Brain microvascular endothelial cell (primary cell): ENCODE measurements at regions not wholly inside any gene's neighbourhood (a gene's known extent, or its start where the extent isn't known, plus 50 kb on each side); places are given as distances from the start of the nearest gene placed in this dataset.

Source experiments
- DNase-seq: peaks from one replicate; pipeline ENCODE4 v3.0.0-alpha.2; 2020
- H3K27ac ChIP-seq: fragments of 250-450 bp; sonication (Bioruptor Pico); 2 replicates; pipeline ENCODE4 v1.5.1; 2020; ENCODE audit warnings: mild to moderate bottlenecking, moderate library complexity
- H3K27me3 ChIP-seq: fragments of 250-450 bp; sonication (Bioruptor Pico); replicated peaks from 2 replicates; pipeline ENCODE4 v1.5.1; 2020; ENCODE audit warnings: mild to moderate bottlenecking
- H3K36me3 ChIP-seq: fragments of 250-450 bp; sonication (Bioruptor Pico); replicated peaks from 2 replicates; pipeline ENCODE4 v1.5.1; 2020; ENCODE audit warnings: mild to moderate bottlenecking
- H3K4me3 ChIP-seq: 2 replicates; pipeline ENCODE4 v1.5.1; 2011; ENCODE audit warnings: low read depth, mild to moderate bottlenecking, control low read depth, low read length, moderate library complexity
- CTCF ChIP-seq: IDR thresholded peaks from 2 replicates; pipeline ENCODE4 v1.5.1; 2011; ENCODE audit warnings: low read depth, mild to moderate bottlenecking, moderate library complexity, low read length, control low read depth, inconsistent platforms; ENCODE audit errors: missing control alignments
- in situ Hi-C: cut with HindIII; loops from 2 replicates; pipeline ENCODE4 v1.10.0; 2017; ENCODE audit warnings: low sequenced_read_pairs, low pct_ligation_motif_present

GRCh38 chr1:199639453-199639852 lies 388.1 kb upstream of the NR5A2 start:
- no peaks in the 10 kb centered on the region for H3K36me3 ChIP-seq
- H3K27me3 ChIP-seq, result no peaks in the 10 kb centered on the region
- no peak for DNase-seq
- H3K4me3 ChIP-seq, result no peak overlapping the region
- in situ Hi-C loops, result no loop called here
- no peak overlapping the region for H3K27ac ChIP-seq
- no peak for TF ChIP-seq CTCF

- no peak for TF ChIP-seq CTCF
- in situ Hi-C loops, result no loop called here
These were observed 386.0 kb upstream of the NR5A2 start for GRCh38 chr1:199641531-199641930.

GRCh38 chr1:199644912-199645311 lies 382.6 kb upstream of the NR5A2 start:
- no peak for TF ChIP-seq CTCF
- no peak for DNase-seq
- Histone ChIP-seq H3K4me3 (no peak overlapping the region), H3K36me3 (no peaks in the 10 kb centered on the region), H3K27me3 (no peaks in the 10 kb centered on the region), H3K27ac (no peak overlapping the region)
- in situ Hi-C loops, result no loop called here

More at GRCh38 chr1:199641531-199641930, 386.0 kb upstream of the NR5A2 start:
- no peak for DNase-seq
- no peaks in the 10 kb centered on the region for H3K36me3 ChIP-seq
- H3K27me3 ChIP-seq, result no peaks in the 10 kb centered on the region
- H3K4me3 ChIP-seq, result no peak overlapping the region
- no peak overlapping the region for H3K27ac ChIP-seq

- TF ChIP-seq CTCF, result no peak
- no peaks in the 10 kb centered on the region for H3K27me3 ChIP-seq
- in situ Hi-C loops, result no loop called here
- H3K4me3 ChIP-seq, result no peak overlapping the region
- no peak for DNase-seq
- H3K27ac ChIP-seq, result no peak overlapping the region
- no peaks in the 10 kb centered on the region for H3K36me3 ChIP-seq
These were observed 380.7 kb upstream of the NR5A2 start for GRCh38 chr1:199646761-199647160.

GRCh38 chr1:199657449-199657848 lies 370.1 kb upstream of the NR5A2 start:
- Histone ChIP-seq H3K4me3 (no peak overlapping the region), H3K27me3 (no peaks in the 10 kb centered on the region), H3K36me3 (no peaks in the 10 kb centered on the region), H3K27ac (no peak overlapping the region)
- TF ChIP-seq CTCF, result no peak
- in situ Hi-C loops, result no loop called here
- DNase-seq, result no peak

GRCh38 chr1:199660071-199660470 lies 367.4 kb upstream of the NR5A2 start:
- Histone ChIP-seq H3K36me3 (no peaks in the 10 kb centered on the region), H3K4me3 (no peak overlapping the region), H3K27me3 (no peaks in the 10 kb centered on the region), H3K27ac (no peak overlapping the region)
- no peak for TF ChIP-seq CTCF
- no peak for DNase-seq
- in situ Hi-C loops, result no loop called here
